ENCODE measurements at regions not wholly inside any gene's neighbourhood (a gene's known extent, or its start where the extent isn't known, plus 50 kb on each side); places are given as distances from the start of the nearest gene placed in this dataset.

- TF ChIP-seq, protein P1, sequence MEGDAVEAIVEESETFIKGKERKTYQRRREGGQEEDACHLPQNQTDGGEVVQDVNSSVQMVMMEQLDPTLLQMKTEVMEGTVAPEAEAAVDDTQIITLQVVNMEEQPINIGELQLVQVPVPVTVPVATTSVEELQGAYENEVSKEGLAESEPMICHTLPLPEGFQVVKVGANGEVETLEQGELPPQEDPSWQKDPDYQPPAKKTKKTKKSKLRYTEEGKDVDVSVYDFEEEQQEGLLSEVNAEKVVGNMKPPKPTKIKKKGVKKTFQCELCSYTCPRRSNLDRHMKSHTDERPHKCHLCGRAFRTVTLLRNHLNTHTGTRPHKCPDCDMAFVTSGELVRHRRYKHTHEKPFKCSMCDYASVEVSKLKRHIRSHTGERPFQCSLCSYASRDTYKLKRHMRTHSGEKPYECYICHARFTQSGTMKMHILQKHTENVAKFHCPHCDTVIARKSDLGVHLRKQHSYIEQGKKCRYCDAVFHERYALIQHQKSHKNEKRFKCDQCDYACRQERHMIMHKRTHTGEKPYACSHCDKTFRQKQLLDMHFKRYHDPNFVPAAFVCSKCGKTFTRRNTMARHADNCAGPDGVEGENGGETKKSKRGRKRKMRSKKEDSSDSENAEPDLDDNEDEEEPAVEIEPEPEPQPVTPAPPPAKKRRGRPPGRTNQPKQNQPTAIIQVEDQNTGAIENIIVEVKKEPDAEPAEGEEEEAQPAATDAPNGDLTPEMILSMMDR (IDR thresholded peaks at IDR 0.05; ENCODE audit: low read depth, low read length, missing input control) = no peak
- no peak for TF ChIP-seq EGR1 (IDR thresholded peaks at IDR 0.05; ENCODE audit: low read depth in 2 of 2)
- TF ChIP-seq, protein P2, sequence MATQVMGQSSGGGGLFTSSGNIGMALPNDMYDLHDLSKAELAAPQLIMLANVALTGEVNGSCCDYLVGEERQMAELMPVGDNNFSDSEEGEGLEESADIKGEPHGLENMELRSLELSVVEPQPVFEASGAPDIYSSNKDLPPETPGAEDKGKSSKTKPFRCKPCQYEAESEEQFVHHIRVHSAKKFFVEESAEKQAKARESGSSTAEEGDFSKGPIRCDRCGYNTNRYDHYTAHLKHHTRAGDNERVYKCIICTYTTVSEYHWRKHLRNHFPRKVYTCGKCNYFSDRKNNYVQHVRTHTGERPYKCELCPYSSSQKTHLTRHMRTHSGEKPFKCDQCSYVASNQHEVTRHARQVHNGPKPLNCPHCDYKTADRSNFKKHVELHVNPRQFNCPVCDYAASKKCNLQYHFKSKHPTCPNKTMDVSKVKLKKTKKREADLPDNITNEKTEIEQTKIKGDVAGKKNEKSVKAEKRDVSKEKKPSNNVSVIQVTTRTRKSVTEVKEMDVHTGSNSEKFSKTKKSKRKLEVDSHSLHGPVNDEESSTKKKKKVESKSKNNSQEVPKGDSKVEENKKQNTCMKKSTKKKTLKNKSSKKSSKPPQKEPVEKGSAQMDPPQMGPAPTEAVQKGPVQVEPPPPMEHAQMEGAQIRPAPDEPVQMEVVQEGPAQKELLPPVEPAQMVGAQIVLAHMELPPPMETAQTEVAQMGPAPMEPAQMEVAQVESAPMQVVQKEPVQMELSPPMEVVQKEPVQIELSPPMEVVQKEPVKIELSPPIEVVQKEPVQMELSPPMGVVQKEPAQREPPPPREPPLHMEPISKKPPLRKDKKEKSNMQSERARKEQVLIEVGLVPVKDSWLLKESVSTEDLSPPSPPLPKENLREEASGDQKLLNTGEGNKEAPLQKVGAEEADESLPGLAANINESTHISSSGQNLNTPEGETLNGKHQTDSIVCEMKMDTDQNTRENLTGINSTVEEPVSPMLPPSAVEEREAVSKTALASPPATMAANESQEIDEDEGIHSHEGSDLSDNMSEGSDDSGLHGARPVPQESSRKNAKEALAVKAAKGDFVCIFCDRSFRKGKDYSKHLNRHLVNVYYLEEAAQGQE (IDR thresholded peaks at IDR 0.05) = no peak
- no peak for TF ChIP-seq HNF4G (IDR thresholded peaks at IDR 0.05)
- TF ChIP-seq RAD21 (IDR thresholded peaks at IDR 0.05) = no peak
- no peak for TF ChIP-seq JUND (IDR thresholded peaks at IDR 0.05)
- TF ChIP-seq, protein P3, sequence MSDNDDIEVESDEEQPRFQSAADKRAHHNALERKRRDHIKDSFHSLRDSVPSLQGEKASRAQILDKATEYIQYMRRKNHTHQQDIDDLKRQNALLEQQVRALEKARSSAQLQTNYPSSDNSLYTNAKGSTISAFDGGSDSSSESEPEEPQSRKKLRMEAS (IDR thresholded peaks at IDR 0.05) = no peak
- TF ChIP-seq TAF1 (conservative IDR thresholded peaks at IDR 0.05) = no peak
- no peak for TF ChIP-seq GABPA (IDR thresholded peaks at IDR 0.05 in 1 of 2, conservative IDR thresholded peaks at IDR 0.05 in 1 of 2)
These were observed 412.8 kb downstream of the PYDC2 start for GRCh38 chr3:191873736-191874135.

Data from liver (tissue), 3 donors.